SK-N-SH treated with all-trans-retinoic acid at 6 μM for 48 hours (cell line): ENCODE measurements at regions not wholly inside any gene's neighbourhood (a gene's known extent, or its start where the extent isn't known, plus 50 kb on each side); places are given as distances from the start of the nearest gene placed in this dataset.

ENCODE experiments used
- ATAC-seq: fragments of 200-7000 bp; cut with Tn5 transposase; 3 replicates; pipeline ENCODE4 v1.9.1; 2020; ENCODE audit warnings: mild to moderate bottlenecking, moderate library complexity
- ARNTL ChIP-seq: fragments of 450-650 bp; formaldehyde crosslinking; IDR thresholded peaks from 2 replicates; pipeline ENCODE4 v1.5.0; 2020; ENCODE audit warnings: low read depth, mild to moderate bottlenecking, moderate library complexity, borderline replicate concordance
- BACH2 ChIP-seq: fragments of 250-450 bp; sonication (Bioruptor Pico); IDR thresholded peaks from 2 replicates; pipeline ENCODE4 v1.9.0; 2021; ENCODE audit warnings: mild to moderate bottlenecking, borderline replicate concordance
- CSDC2 ChIP-seq: fragments of 250-450 bp; sonication (Bioruptor Pico); IDR thresholded peaks from 2 replicates; pipeline ENCODE4 v1.5.0; 2020; ENCODE audit warnings: mild to moderate bottlenecking, moderate library complexity
- ESRRG ChIP-seq: fragments of 250-450 bp; sonication (Bioruptor Pico); IDR thresholded peaks from 2 replicates; pipeline ENCODE4 v1.6.1; 2021; ENCODE audit warnings: mild to moderate bottlenecking
- GLIS3 ChIP-seq: fragments of 250-450 bp; sonication (Bioruptor Pico); IDR thresholded peaks from 2 replicates; pipeline ENCODE4 v1.5.0; 2020; ENCODE audit warnings: mild to moderate bottlenecking, moderate library complexity
- ISL1 ChIP-seq: fragments of 250-450 bp; sonication (Bioruptor Pico); IDR thresholded peaks from 2 replicates; pipeline ENCODE4 v2.1.2; 2022; ENCODE audit warnings: mild to moderate bottlenecking, moderate library complexity
- OSR1 ChIP-seq: fragments of 250-450 bp; sonication (Bioruptor Pico); IDR thresholded peaks from 2 replicates; pipeline ENCODE4 v1.8.0; 2022; ENCODE audit warnings: moderate library complexity, mild to moderate bottlenecking, inconsistent platforms
- POU6F1 ChIP-seq: fragments of 250-450 bp; sonication (Bioruptor Pico); IDR thresholded peaks from 2 replicates; pipeline ENCODE4 v1.8.0; 2021; ENCODE audit warnings: low read depth, mild to moderate bottlenecking, moderate library complexity, borderline replicate concordance
- RARB ChIP-seq: fragments of 250-450 bp; sonication (Bioruptor Pico); IDR thresholded peaks from 2 replicates; pipeline ENCODE4 v1.8.0; 2021; ENCODE audit warnings: mild to moderate bottlenecking, moderate library complexity
- TCF4 ChIP-seq: fragments of 250-450 bp; sonication (Bioruptor Pico); IDR thresholded peaks from 2 replicates; pipeline ENCODE4 v1.8.0; 2021; ENCODE audit warnings: mild to moderate bottlenecking, moderate library complexity, borderline replicate concordance
- TOX ChIP-seq: fragments of 250-450 bp; sonication (Bioruptor Pico); IDR thresholded peaks from 2 replicates; pipeline ENCODE4 v1.8.0; 2021; ENCODE audit warnings: mild to moderate bottlenecking, moderate library complexity, borderline replicate concordance
- TSHZ2 ChIP-seq: fragments of 250-450 bp; sonication (Bioruptor Pico); IDR thresholded peaks from 2 replicates; pipeline ENCODE4 v1.5.0; 2020; ENCODE audit warnings: mild to moderate bottlenecking, moderate library complexity
- ZC3H10 ChIP-seq: fragments of 250-450 bp; sonication (Bioruptor Pico); IDR thresholded peaks from 2 replicates; pipeline ENCODE4 v1.5.1; 2021; ENCODE audit warnings: mild to moderate bottlenecking, moderate library complexity
- ZFP30 ChIP-seq: fragments of 450-650 bp; formaldehyde crosslinking; IDR thresholded peaks from 2 replicates; pipeline ENCODE4 v1.5.0; 2022; ENCODE audit warnings: mild to moderate bottlenecking, moderate library complexity
- ZNF565 ChIP-seq: fragments of 450-650 bp; formaldehyde crosslinking; conservative IDR thresholded peaks from 2 replicates; pipeline ENCODE4 v1.5.0; 2020; ENCODE audit warnings: low read depth, mild to moderate bottlenecking, moderate library complexity
- ZNF70 ChIP-seq: fragments of 450-650 bp; formaldehyde crosslinking; IDR thresholded peaks from 2 replicates; pipeline ENCODE4 v1.5.0; 2020; ENCODE audit warnings: mild to moderate bottlenecking, moderate library complexity
- ZNF8 ChIP-seq: fragments of 450-650 bp; formaldehyde crosslinking; IDR thresholded peaks from 2 replicates; pipeline ENCODE4 v1.5.0; 2020; ENCODE audit warnings: mild to moderate bottlenecking, moderate library complexity
- TF ChIP-seq, protein P1 (sequence below): fragments of 250-450 bp; sonication (Bioruptor Pico); IDR thresholded peaks from 2 replicates; pipeline ENCODE4 v1.5.1; 2021; ENCODE audit warnings: mild to moderate bottlenecking, moderate library complexity

DNA sequence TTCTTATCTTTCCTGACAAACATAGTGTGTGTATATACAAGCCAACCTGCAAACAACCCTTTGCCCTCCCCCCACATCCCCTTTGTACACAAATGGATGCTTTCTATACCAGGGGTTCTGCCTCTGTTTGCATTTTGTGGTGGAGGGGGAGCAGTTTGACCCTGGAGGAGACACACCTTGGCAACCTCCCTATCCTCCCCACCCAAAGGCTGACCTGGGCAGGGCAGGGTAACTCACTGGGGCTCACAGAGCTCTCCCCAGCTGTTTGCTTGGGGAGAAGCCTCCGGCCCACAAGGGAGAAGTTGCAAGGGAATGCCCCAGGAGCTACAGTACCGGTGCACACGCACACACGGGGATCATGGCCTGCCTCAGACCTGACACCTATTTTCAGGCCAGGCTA is 372.6 kb downstream of the BCOR start:
- TF ChIP-seq TSHZ2 (CRISPR knock-in tag) (no peak), TCF4 (CRISPR knock-in tag) (no peak), TOX (CRISPR knock-in tag) (no peak), ISL1 (no peak), ZNF70 (CRISPR knock-in tag) (no peak), OSR1 (CRISPR knock-in tag) (no peak), CSDC2 (CRISPR knock-in tag) (no peak), ZC3H10 (no peak), BACH2 (CRISPR knock-in tag) (no peak), ESRRG (no peak), ZNF8 (CRISPR knock-in tag) (no peak), RARB (CRISPR knock-in tag) (no peak), GLIS3 (no peak), ZNF565 (CRISPR knock-in tag) (no peak), ARNTL (CRISPR knock-in tag) (no peak)
- TF ChIP-seq, protein P1, sequence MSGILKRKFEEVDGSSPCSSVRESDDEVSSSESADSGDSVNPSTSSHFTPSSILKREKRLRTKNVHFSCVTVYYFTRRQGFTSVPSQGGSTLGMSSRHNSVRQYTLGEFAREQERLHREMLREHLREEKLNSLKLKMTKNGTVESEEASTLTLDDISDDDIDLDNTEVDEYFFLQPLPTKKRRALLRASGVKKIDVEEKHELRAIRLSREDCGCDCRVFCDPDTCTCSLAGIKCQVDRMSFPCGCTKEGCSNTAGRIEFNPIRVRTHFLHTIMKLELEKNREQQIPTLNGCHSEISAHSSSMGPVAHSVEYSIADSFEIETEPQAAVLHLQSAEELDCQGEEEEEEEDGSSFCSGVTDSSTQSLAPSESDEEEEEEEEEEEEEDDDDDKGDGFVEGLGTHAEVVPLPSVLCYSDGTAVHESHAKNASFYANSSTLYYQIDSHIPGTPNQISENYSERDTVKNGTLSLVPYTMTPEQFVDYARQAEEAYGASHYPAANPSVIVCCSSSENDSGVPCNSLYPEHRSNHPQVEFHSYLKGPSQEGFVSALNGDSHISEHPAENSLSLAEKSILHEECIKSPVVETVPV (CRISPR knock-in tag) = no peak
- no peak for ATAC-seq

- TF ChIP-seq ESRRG = no peak
- TF ChIP-seq POU6F1 = no peak
- 0 out of 2 replicates have a peak, but pooled peaks have one; percentile 15 for TF ChIP-seq ISL1
- no peak for TF ChIP-seq ZNF70 (CRISPR knock-in tag)
- TF ChIP-seq, all 23 proteins: peak for 1
- ATAC-seq = no peak
These were observed 371.7 kb downstream of the BCOR start for GRCh38 chrX:39725928-39726619.

DNA sequence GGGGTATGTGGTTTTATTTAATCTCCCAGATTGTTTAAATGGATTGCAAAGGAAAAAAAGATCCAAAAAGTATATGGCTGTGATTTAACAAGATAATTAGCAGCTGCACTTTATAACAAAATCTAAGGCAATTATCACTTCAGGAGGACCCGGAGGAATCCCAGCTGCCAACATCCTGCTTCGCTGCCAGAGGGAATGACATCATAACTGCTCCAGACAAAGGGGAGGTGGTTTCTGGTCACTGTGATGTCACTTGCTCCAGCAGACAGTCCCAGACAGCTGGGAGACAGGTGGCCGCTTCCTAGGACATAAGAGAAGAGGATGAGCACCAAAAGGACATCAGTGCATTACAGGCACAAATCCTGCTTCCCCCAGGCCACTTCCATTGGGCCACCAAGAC is 371.0 kb downstream of the BCOR start:
- ATAC-seq = no peak
- TF ChIP-seq TCF4 (CRISPR knock-in tag) (peak; percentile 51; the same call in 1 of the 2 replicates), BACH2 (CRISPR knock-in tag) (no peak)

- ATAC-seq = peak; percentile 62
- TF ChIP-seq POU6F1 (no peak), ZNF70 (CRISPR knock-in tag) (no peak), TSHZ2 (CRISPR knock-in tag) (0 out of 2 replicates have a peak, but pooled peaks have one; percentile 38), TCF4 (CRISPR knock-in tag) (peak; percentile 59), ZFP30 (CRISPR knock-in tag) (no peak), ARNTL (CRISPR knock-in tag) (no peak), ESRRG (no peak)
- TF ChIP-seq, all 23 proteins: peak for 2
These were observed 369.7 kb downstream of the BCOR start for GRCh38 chrX:39728025-39728424.
